ENCODE measurements at regions not wholly inside any gene's neighbourhood (a gene's known extent, or its start where the extent isn't known, plus 50 kb on each side); places are given as distances from the start of the nearest gene placed in this dataset.
"Not testable (repeated sequence)": the region's sequence is repeated elsewhere in the genome, so short reads cannot be mapped to it uniquely, and the experiment has no call there.

- no peaks in the 10 kb centered on the region for H3K4me1 ChIP-seq (ENCODE audit: low read length)
- H4K20me1 ChIP-seq (ENCODE audit: insufficient read depth, low read depth, low read length) = no peaks in the 10 kb centered on the region
- H2AFZ ChIP-seq (ENCODE audit: low read length) = no peak overlapping the region
- no peak overlapping the region for H3K9ac ChIP-seq (ENCODE audit: low read length)
- DNase-seq = no peak
- H3K27ac ChIP-seq (ENCODE audit: low read length) = no peak overlapping the region
- H3K79me2 ChIP-seq (ENCODE audit: low read length) = no peaks in the 10 kb centered on the region
- no peaks in the 10 kb centered on the region for H3K9me3 ChIP-seq (ENCODE audit: low read length)
- H3K4me2 ChIP-seq (ENCODE audit: low read depth, low read length, poor library complexity, severe bottlenecking) = no peak overlapping the region
- H3K36me3 ChIP-seq (ENCODE audit: insufficient read depth, low read length) = no peaks in the 10 kb centered on the region
- H3K9me2 ChIP-seq (replicated peaks; ENCODE audit: insufficient read depth, low read length) = no peaks in the 10 kb centered on the region
- no peak overlapping the region for H3K4me3 ChIP-seq (ENCODE audit: low read length)
- no peaks in the 10 kb centered on the region for H3K27me3 ChIP-seq (ENCODE audit: low read length)
Observed at GRCh38 chr19:33866696-33867095, 70.0 kb downstream of the KCTD15 start.

GRCh38 chr19:33868076-33868735 lies 71.5 kb downstream of the KCTD15 start:
- Histone ChIP-seq H3K27me3 (ENCODE audit: low read length) (no peaks in the 10 kb centered on the region), H3K4me3 (ENCODE audit: low read length) (no peak overlapping the region), H2AFZ (ENCODE audit: low read length) (no peak overlapping the region), H3K36me3 (ENCODE audit: insufficient read depth, low read length) (no peaks in the 10 kb centered on the region), H3K27ac (ENCODE audit: low read length) (no peak overlapping the region), H3K9me2 (replicated peaks; ENCODE audit: insufficient read depth, low read length) (no peaks in the 10 kb centered on the region), H3K4me1 (ENCODE audit: low read length) (no peaks in the 10 kb centered on the region), H4K20me1 (ENCODE audit: insufficient read depth, low read depth, low read length) (no peaks in the 10 kb centered on the region), H3K9me3 (ENCODE audit: low read length) (no peaks in the 10 kb centered on the region), H3K79me2 (ENCODE audit: low read length) (no peaks in the 10 kb centered on the region), H3K9ac (ENCODE audit: low read length) (no peak overlapping the region), H3K4me2 (ENCODE audit: low read depth, low read length, poor library complexity, severe bottlenecking) (no peak overlapping the region)
- DNase-seq = no peak

GRCh38 chr19:33868788-33869412 lies 72.2 kb downstream of the KCTD15 start:
- no peaks in the 10 kb centered on the region for H3K27me3 ChIP-seq (ENCODE audit: low read length)
- no peak overlapping the region for H3K4me3 ChIP-seq (ENCODE audit: low read length)

GRCh38 chr19:33870298-33870932 lies 73.7 kb downstream of the KCTD15 start:
- not testable (repeated sequence) for H3K4me2 ChIP-seq (ENCODE audit: low read depth, low read length, poor library complexity, severe bottlenecking); H3K9me2 ChIP-seq (replicated peaks; ENCODE audit: insufficient read depth, low read length); H3K27ac ChIP-seq (ENCODE audit: low read length); H3K79me2 ChIP-seq (ENCODE audit: low read length); DNase-seq; H3K9me3 ChIP-seq (ENCODE audit: low read length); H3K27me3 ChIP-seq (ENCODE audit: low read length); H3K9ac ChIP-seq (ENCODE audit: low read length); H3K4me3 ChIP-seq (ENCODE audit: low read length); H3K36me3 ChIP-seq (ENCODE audit: insufficient read depth, low read length); H4K20me1 ChIP-seq (ENCODE audit: insufficient read depth, low read depth, low read length); H2AFZ ChIP-seq (ENCODE audit: low read length); H3K4me1 ChIP-seq (ENCODE audit: low read length)

More at GRCh38 chr19:33868788-33869412, 72.2 kb downstream of the KCTD15 start:
- H2AFZ ChIP-seq (ENCODE audit: low read length) = no peak overlapping the region
- H3K9ac ChIP-seq (ENCODE audit: low read length) = no peak overlapping the region
- no peaks in the 10 kb centered on the region for H3K36me3 ChIP-seq (ENCODE audit: insufficient read depth, low read length)
- no peaks in the 10 kb centered on the region for H3K4me1 ChIP-seq (ENCODE audit: low read length)
- no peaks in the 10 kb centered on the region for H3K79me2 ChIP-seq (ENCODE audit: low read length)
- no peak overlapping the region for H3K27ac ChIP-seq (ENCODE audit: low read length)
- H4K20me1 ChIP-seq (ENCODE audit: insufficient read depth, low read depth, low read length) = no peaks in the 10 kb centered on the region
- no peak for DNase-seq
- H3K4me2 ChIP-seq (ENCODE audit: low read depth, low read length, poor library complexity, severe bottlenecking) = no peak overlapping the region
- H3K9me2 ChIP-seq (replicated peaks; ENCODE audit: insufficient read depth, low read length) = no peaks in the 10 kb centered on the region
- no peaks in the 10 kb centered on the region for H3K9me3 ChIP-seq (ENCODE audit: low read length)

GRCh38 chr19:33871605-33872004 lies 74.9 kb downstream of the KCTD15 start:
- Histone ChIP-seq H3K4me1 (ENCODE audit: low read length) (no peaks in the 10 kb centered on the region), H3K79me2 (ENCODE audit: low read length) (no peaks in the 10 kb centered on the region), H3K4me3 (ENCODE audit: low read length) (no peak overlapping the region), H4K20me1 (ENCODE audit: insufficient read depth, low read depth, low read length) (no peaks in the 10 kb centered on the region), H3K9me2 (replicated peaks; ENCODE audit: insufficient read depth, low read length) (no peaks in the 10 kb centered on the region), H3K36me3 (ENCODE audit: insufficient read depth, low read length) (no peaks in the 10 kb centered on the region), H3K27ac (ENCODE audit: low read length) (no peak overlapping the region), H3K27me3 (ENCODE audit: low read length) (no peaks in the 10 kb centered on the region), H2AFZ (ENCODE audit: low read length) (no peak overlapping the region), H3K9me3 (ENCODE audit: low read length) (no peaks in the 10 kb centered on the region), H3K4me2 (ENCODE audit: low read depth, low read length, poor library complexity, severe bottlenecking) (no peak overlapping the region), H3K9ac (ENCODE audit: low read length) (no peak overlapping the region)
- no peak for DNase-seq

- no peaks in the 10 kb centered on the region for H3K79me2 ChIP-seq (ENCODE audit: low read length)
- H3K4me3 ChIP-seq (ENCODE audit: low read length) = no peak overlapping the region
- H3K9ac ChIP-seq (ENCODE audit: low read length) = no peak overlapping the region
- H3K27me3 ChIP-seq (ENCODE audit: low read length) = no peaks in the 10 kb centered on the region
- no peak overlapping the region for H3K4me2 ChIP-seq (ENCODE audit: low read depth, low read length, poor library complexity, severe bottlenecking)
- H3K9me2 ChIP-seq (replicated peaks; ENCODE audit: insufficient read depth, low read length) = no peaks in the 10 kb centered on the region
- no peaks in the 10 kb centered on the region for H3K4me1 ChIP-seq (ENCODE audit: low read length)
- no peaks in the 10 kb centered on the region for H3K36me3 ChIP-seq (ENCODE audit: insufficient read depth, low read length)
- H3K27ac ChIP-seq (ENCODE audit: low read length) = no peak overlapping the region
- DNase-seq = no peak
- no peaks in the 10 kb centered on the region for H3K9me3 ChIP-seq (ENCODE audit: low read length)
- H2AFZ ChIP-seq (ENCODE audit: low read length) = no peak overlapping the region
- no peaks in the 10 kb centered on the region for H4K20me1 ChIP-seq (ENCODE audit: insufficient read depth, low read depth, low read length)
Observed at GRCh38 chr19:33872445-33873320, 76.0 kb downstream of the KCTD15 start.

GRCh38 chr19:33875071-33875470 lies 78.4 kb downstream of the KCTD15 start:
- Histone ChIP-seq H3K9me3 (ENCODE audit: low read length) (no peaks in the 10 kb centered on the region), H3K79me2 (ENCODE audit: low read length) (no peaks in the 10 kb centered on the region), H2AFZ (ENCODE audit: low read length) (no peak overlapping the region), H3K9ac (ENCODE audit: low read length) (no peak overlapping the region), H3K27me3 (ENCODE audit: low read length) (no peaks in the 10 kb centered on the region), H3K27ac (ENCODE audit: low read length) (no peak overlapping the region), H3K4me1 (ENCODE audit: low read length) (no peaks in the 10 kb centered on the region), H4K20me1 (ENCODE audit: insufficient read depth, low read depth, low read length) (no peaks in the 10 kb centered on the region), H3K4me3 (ENCODE audit: low read length) (no peak overlapping the region), H3K9me2 (replicated peaks; ENCODE audit: insufficient read depth, low read length) (no peaks in the 10 kb centered on the region), H3K36me3 (ENCODE audit: insufficient read depth, low read length) (no peaks in the 10 kb centered on the region), H3K4me2 (ENCODE audit: low read depth, low read length, poor library complexity, severe bottlenecking) (no peak overlapping the region)
- no peak for DNase-seq

GRCh38 chr19:33876192-33876591 lies 79.5 kb downstream of the KCTD15 start:
- no peaks in the 10 kb centered on the region for H3K27me3 ChIP-seq (ENCODE audit: low read length)
- no peaks in the 10 kb centered on the region for H3K79me2 ChIP-seq (ENCODE audit: low read length)
- no peak overlapping the region for H3K4me2 ChIP-seq (ENCODE audit: low read depth, low read length, poor library complexity, severe bottlenecking)
- no peaks in the 10 kb centered on the region for H3K36me3 ChIP-seq (ENCODE audit: insufficient read depth, low read length)
- no peak overlapping the region for H3K9ac ChIP-seq (ENCODE audit: low read length)
- H2AFZ ChIP-seq (ENCODE audit: low read length) = no peak overlapping the region
- H3K9me3 ChIP-seq (ENCODE audit: low read length) = no peaks in the 10 kb centered on the region
- no peak for DNase-seq
- no peak overlapping the region for H3K27ac ChIP-seq (ENCODE audit: low read length)
- H3K9me2 ChIP-seq (replicated peaks; ENCODE audit: insufficient read depth, low read length) = no peaks in the 10 kb centered on the region
- H3K4me3 ChIP-seq (ENCODE audit: low read length) = no peak overlapping the region
- H4K20me1 ChIP-seq (ENCODE audit: insufficient read depth, low read depth, low read length) = no peaks in the 10 kb centered on the region
- no peaks in the 10 kb centered on the region for H3K4me1 ChIP-seq (ENCODE audit: low read length)

Data from Karpas-422 (cell line).